Activated CD8-positive, alpha-beta memory T cell treated with anti-CD3 and anti-CD28 coated beads for 48 hours (primary cell): ENCODE measurements at regions not wholly inside any gene's neighbourhood (a gene's known extent, or its start where the extent isn't known, plus 50 kb on each side); places are given as distances from the start of the nearest gene placed in this dataset.

Source experiments
- DNase-seq, 3 experiments: peaks; one replicate each; pipeline ENCODE4 v3.0.0-alpha.2; 2020; ENCODE audit warnings: low read depth in 2 of 3, low spot score in 2 of 3

DNA sequence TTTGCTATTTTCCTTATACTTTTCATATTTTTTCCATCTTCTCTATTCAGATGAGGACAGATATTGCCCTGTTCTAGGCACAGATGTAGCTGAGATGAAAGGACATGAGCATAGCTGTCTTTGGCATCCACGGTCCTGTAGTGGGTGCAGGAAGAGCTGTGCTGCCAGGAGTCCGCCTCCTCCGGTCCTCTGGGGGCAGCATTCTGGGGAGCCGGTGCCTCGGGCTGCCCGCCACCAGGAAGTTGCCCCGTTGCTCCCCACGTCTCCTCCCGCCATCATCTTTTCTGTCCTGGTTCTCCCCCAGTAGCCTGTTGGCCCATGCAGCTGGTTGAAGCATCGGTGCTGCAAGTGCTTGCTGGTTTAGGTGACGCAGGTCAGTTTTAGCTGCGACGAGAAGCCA, 170.0 kb upstream of the IRX4 start:
- no peak for DNase-seq

DNA sequence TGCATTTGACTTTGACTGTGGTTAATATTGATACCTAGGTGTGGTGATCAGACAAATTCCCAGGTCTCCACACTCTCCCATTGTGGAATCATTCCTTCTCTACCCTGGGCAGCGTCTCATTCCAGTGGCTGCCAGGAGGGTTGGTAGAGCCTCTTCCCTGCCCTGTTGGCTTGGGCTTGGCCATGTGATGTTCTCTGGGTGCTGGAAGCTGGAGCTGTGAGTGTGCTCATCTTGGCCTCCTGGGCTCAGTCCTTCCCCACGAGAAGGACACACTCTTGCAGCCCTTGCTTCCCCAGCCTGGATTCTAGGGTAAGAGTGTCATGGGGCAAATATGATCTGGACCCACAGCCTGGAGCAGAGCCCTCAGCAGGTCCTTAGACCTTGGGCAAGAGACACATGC, 167.2 kb upstream of the IRX4 start:
- DNase-seq = no peak

DNA sequence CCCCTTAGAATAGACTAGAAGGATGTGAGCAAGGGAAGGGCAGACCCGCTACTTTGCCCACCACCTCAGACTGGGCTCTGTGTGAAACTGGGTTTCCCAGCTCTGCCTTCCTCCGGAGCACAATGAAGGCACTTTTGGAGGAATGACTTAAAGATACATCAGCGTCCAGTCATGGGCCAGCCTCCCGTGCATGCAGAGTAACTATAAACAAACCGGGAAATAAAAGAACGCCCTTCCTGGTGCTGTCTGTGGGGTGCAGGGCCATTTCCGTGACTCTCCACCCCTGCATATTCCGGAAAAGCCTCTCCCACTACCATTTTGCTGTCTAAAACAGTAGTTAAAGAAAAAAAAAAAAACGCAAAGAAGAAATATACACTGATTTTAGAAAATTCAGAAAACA, 165.9 kb upstream of the IRX4 start:
- no peak for DNase-seq

DNA sequence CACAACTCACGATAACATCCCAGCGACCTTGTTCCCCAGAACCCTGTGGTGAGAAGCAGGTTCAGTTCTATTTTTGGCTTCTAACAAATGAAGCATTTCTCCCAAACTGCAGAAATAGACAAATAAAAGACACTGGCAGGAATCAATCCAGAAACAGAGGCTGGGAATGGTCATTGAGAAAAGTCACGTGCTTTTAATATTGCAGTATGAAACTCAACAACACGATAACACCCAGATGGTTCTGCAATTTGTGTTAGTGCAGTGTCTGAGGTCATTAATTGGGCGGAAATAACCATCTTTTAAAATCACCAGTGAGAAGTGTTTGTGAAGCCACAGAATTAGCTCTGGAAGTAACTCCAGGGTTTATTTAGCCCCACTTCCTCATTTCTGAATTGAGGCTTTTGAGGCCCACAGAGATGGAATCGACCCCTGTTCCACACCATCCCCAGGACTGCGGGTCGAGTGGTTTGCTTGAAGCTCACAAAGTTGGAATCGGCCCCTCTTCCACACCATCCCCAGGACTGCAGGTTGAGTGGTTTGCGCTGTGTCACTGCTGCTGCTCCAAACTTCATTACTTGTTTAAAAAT, 164.7 kb upstream of the IRX4 start:
- no peak for DNase-seq

DNA sequence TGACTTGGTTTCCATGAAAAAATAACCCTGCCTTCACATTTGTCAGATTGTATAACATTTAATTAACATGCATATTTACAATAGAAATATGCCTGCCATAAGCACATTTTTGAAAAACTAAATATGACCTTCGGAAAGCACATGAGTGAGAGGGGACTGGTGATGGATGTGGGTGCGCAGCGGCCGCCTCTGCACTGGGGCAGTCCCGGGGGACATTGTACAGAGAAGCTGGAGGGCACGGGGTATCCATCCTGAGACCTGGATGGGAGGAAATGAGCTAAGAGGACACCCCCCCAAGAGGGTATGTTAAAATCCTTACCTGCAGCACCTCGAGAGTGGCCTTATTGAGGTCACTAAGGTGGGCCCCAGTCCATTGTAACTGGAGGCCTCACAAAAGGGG, 161.3 kb upstream of the IRX4 start:
- DNase-seq = no peak

- DNase-seq = no peak
Observed at GRCh38 chr5:2039180-2039531, 156.4 kb upstream of the IRX4 start.

DNA sequence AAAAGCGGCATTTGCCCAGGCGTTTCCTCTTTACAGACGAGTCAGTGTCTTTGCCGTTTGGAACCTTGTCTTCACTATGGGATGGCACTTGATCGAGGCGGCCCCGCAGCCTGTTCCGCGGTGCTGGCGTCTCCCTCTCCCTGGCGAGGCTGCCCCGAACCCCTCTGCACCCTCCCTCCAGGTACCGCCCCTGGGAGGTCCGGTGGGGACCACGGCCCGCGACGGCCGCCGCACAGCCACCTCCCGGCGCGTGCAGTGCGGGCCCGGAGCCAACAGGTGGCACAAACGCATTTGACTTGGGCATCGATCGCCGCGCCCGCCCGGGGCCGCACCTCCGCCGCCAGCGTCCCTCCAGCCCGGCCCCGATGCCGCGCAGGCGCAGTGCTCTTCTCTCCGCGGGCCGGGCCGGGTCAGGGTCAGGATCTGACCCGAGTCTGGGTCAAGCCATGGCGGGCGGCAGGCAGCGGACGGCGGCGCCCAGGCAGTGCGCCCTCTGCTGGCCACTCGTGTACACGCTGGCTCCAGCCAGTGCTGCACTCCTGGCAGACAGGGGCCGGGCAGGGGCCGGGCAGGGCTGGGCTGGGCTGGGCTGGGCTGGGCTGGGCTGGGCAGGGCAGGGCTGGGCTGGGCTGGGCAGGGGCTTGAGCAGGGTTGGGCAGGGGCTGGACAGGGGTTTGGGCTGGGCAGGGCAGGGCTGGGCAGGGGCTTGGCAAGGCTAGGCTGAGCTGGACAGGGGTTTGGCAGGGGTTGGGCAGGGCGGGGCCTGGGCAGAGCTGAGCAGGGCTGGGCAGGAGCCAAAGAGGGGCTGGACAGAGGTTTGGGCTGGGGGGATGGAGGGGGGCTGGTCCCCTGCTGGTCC, 155.8 kb upstream of the IRX4 start:
- DNase-seq = peak; percentile 25 to 43 (median 30)

DNA sequence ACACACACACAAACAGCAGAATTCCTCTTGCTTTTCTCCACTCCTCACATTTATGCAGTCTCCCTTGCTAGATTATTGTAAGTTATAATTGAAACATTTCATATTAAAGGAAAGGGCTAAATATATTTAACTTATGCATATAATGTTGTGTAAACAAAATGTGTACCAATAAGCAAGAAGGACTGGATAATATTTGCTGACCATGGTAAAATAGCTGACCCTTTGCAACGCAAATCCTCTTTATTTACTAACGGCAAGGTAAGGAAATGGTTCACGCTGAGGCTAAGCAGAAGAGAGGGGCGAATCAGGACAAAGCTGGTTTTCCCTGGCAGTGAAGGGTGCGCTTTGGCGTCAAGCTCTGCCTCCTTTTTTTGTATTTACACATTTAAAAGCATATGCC, 154.2 kb upstream of the IRX4 start:
- DNase-seq = no peak

DNA sequence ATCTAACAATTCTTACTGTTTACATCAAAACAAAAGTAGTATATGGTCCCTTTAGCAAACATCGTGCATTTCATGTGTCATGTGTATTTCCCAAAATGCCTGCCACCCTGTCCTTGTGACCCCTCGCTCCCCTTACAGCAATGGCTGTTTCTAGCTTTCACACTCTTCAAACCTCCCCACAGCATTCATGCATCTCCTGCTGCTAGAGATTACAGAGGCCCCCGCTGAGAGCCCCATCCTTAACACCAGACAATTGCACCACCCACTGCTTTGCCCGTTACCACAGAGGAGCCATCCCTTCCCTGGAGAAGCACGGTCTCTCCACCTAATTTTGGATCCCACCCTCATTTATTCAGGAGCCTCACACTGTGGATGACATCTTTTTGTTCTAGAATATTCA, 149.7 kb upstream of the IRX4 start:
- DNase-seq = no peak

GRCh38 chr5:2031581-2031980, 148.9 kb upstream of the IRX4 start:
- no peak for DNase-seq

DNA sequence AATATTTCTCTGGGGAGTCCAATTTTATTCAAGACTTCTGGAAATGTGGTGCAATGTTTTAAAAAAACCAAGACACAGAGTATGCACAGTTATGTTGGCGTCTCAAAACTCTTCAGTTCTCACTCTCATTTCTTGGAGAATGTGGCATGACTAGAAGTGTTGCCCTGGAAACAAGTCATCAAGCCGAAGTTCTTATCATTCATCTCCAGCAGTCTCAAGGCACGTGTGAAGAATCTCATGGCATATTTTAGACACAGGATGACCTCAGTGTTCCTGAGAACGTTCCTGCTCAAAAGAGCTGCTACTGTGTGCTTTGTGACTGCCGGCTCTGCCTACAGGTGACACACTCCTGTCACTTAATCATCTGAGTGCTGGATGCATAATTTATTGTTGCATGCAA, 147.4 kb upstream of the IRX4 start:
- no peak for DNase-seq

DNA sequence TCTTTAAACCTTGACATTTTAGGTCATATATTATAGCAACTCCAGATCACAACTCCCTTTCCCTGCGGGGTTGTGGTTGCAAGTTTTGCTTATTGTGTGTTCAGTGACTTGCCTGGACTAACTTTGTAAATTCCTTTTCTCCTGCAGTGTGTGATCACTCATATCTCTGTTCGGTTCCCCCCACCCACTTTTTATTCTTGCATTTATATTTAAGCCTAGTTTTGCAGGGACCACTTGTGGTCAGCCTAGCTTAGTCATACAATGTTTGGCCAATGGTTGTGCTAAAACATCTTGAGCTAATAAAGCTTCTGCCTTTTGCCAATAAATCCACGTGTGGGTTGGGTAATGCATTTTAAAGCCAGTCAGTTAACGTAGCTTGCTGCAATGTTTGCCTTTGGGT, 146.5 kb upstream of the IRX4 start:
- no peak for DNase-seq

GRCh38 chr5:2027790-2028189, 145.1 kb upstream of the IRX4 start:
- no peak for DNase-seq

DNA sequence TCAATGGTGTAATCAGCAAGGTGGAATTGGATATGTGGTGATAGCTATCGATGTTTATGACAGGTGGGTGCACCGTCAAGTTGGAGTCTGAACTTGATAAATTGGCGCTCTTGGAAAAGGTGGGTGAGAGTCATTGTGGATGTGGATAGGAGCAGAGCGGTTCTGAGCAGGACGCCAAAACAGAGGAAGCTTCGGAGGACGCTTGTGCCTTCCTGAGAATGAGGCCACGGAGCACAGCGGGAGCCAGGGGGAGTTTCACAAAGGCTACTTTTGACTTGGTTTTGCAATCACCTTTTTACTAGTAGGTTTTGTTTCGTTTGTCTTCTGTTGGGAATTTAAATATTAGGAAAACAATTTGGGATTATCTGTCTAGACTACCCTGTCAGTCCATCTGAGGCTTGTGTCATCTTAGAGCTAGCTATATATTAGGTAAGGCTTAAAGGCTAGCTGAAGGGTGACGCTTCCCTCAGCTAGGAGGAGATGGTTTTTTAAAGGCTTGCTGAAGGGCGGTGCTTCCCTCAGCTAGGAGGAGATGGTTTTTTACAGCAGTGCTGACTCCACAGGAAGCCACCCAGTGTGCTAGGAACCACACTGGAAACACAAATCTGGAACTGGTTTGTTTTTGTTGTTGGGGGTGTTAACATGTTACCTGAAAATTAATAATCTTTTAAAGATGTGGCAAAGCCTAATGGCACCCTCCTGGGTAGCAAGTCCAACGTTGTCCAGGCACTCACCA, 142.4 kb upstream of the IRX4 start:
- DNase-seq = no peak

GRCh38 chr5:2023196-2023595, 140.5 kb upstream of the IRX4 start:
- DNase-seq = no peak

DNA sequence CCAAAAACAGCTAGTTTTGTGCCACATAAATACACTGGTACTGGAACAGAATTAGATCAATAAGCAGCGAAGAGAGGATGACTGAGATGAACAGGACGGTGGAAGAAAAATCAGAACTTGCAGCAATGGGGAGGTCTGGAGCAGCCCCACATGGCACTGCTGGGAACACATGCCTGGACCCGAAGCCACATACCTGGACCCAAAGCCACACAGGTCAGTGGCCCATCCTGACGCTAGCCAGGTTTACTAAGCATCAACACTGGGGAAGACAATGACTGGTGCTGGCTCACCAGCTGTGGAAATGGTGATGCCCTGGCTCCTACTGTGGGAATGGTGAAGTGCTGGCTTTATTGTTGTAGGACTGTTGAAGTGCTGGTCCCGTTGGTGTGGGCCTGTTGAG, 139.7 kb upstream of the IRX4 start:
- no peak for DNase-seq

GRCh38 chr5:2021484-2022176, 138.9 kb upstream of the IRX4 start:
- no peak for DNase-seq

DNA sequence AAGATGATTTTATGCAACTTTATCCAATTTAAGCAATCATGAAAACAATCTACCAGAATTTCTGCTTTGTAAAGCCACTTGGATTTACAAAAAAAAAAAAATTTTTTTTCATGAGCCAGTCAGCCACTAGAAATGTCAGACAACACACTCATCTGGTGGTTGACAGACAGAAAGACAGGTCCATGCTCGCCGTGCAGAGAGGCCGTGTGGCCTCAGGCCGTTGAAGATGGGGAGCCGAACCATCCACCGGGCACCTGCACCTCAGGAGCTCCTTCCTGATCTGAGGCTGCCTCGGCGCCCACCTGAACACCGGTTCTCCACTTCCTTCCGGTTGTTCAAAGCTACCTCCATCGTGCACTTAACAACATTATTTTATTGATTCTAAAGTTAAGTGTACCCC, 138.0 kb upstream of the IRX4 start:
- DNase-seq = no peak

GRCh38 chr5:2019716-2020115, 137.0 kb upstream of the IRX4 start:
- no peak for DNase-seq

DNA sequence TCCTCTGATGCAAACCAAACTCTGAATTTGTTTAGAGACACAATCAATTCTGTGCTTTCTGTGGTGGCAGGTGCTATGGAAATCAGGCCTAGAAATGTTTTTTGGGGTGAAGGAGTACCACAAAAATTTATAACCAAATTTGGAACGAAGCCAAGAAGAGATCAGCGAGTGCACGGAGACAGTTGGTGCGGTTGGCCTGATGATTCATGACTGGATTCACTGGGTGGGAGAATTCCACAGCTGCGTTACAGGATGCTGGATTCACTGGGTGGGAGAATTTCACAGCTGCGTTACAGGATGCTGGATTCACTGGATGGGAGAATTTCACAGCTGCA, 135.6 kb upstream of the IRX4 start:
- DNase-seq = no peak

- no peak for DNase-seq
Observed at GRCh38 chr5:2017540-2018389, 135.0 kb upstream of the IRX4 start.
